ENCODE measurements at regions not wholly inside any gene's neighbourhood (a gene's known extent, or its start where the extent isn't known, plus 50 kb on each side); places are given as distances from the start of the nearest gene placed in this dataset.

DNA sequence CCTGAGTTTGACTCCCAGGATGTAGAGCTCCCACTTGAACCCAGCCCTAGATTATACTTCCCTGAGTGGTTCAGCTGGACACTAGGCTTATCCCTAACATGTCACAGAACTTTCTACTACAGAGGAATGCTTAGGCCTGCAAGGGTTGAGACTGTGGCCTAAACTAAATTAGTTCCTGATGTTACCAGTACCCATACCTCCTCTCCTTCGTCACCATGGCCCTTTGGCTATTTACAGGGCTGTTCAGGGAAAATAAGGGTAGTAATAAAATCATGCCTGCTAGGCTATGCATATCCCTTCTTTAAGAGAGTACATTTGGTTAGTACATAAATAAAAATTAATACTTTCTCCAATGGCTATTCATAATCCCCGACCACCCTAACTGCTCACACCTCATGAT lies 356.4 kb upstream of the RASGRP1 start:
- Mint-ChIP-seq H3K36me3 (ENCODE audit: low read depth) (no peaks in the 10 kb centered on the region), H3K4me3 (no peak overlapping the region), H3K27me3 (peaks cover 13% of the 10 kb centered on the region), H3K4me1 (ENCODE audit: low read depth) (no peaks in the 10 kb centered on the region), H3K9me3 (no peaks in the 10 kb centered on the region), H3K27ac (no peak overlapping the region)
- CTCF ChIA-PET, result no interaction called here
- Histone ChIP-seq H3K27me3 (ENCODE audit: control insufficient read depth in 1 of 2, insufficient read depth in 2 of 2, low read length in 2 of 2) (no peaks in the 10 kb centered on the region), H3K4me1 (ENCODE audit: insufficient read depth, low read length) (no peaks in the 10 kb centered on the region), H3K27ac (ENCODE audit: low read depth in 1 of 2, low read length in 2 of 2) (no peak overlapping the region), H3K9me3 (ENCODE audit: control insufficient read depth in 1 of 2, insufficient read depth in 1 of 2, low read length in 2 of 2) (no peaks in the 10 kb centered on the region), H3K36me3 (ENCODE audit: insufficient read depth, low read length) (no peaks in the 10 kb centered on the region), H3K4me3 (ENCODE audit: low read length) (no peak overlapping the region)
- ATAC-seq (ENCODE audit: poor library complexity) (no peak), DNase-seq (no peak)
- intact Hi-C loops (cut with DNase I, micrococcal nuclease), result no loop called here
- TF ChIP-seq, protein P1, sequence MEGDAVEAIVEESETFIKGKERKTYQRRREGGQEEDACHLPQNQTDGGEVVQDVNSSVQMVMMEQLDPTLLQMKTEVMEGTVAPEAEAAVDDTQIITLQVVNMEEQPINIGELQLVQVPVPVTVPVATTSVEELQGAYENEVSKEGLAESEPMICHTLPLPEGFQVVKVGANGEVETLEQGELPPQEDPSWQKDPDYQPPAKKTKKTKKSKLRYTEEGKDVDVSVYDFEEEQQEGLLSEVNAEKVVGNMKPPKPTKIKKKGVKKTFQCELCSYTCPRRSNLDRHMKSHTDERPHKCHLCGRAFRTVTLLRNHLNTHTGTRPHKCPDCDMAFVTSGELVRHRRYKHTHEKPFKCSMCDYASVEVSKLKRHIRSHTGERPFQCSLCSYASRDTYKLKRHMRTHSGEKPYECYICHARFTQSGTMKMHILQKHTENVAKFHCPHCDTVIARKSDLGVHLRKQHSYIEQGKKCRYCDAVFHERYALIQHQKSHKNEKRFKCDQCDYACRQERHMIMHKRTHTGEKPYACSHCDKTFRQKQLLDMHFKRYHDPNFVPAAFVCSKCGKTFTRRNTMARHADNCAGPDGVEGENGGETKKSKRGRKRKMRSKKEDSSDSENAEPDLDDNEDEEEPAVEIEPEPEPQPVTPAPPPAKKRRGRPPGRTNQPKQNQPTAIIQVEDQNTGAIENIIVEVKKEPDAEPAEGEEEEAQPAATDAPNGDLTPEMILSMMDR (IDR thresholded peaks at IDR 0.05), result no peak
- POLR2A ChIA-PET, result interaction anchor here (1.1 kb wide), 1 partner anchor 11 kb away, joined by 3 read pairs; no protein-coding TSS in a partner anchor

DNA sequence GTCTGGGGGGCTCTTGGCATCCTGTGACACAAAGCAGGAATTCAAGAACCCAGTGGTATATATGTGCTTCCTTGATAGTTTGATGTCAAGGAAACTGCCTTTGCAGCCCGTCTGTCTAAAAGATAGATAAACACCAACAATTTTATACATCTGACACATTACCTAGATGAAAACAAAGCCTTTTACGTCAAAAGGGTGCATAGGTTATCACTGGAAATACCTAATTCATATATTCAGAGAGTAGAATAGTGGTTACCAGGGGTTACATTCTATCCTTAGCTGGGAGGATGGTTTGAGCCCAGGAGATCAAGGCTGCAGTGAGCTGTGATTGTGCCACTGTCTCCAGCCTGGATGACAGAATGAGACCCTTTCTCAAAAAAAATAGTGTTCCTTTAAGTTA lies 356.9 kb upstream of the RASGRP1 start:
- ATAC-seq (ENCODE audit: poor library complexity) (no peak), DNase-seq (no peak)
- Mint-ChIP-seq H3K36me3 (ENCODE audit: low read depth) (no peaks in the 10 kb centered on the region), H3K9me3 (no peaks in the 10 kb centered on the region), H3K4me1 (ENCODE audit: low read depth) (no peaks in the 10 kb centered on the region), H3K27me3 (peaks cover 11% of the 10 kb centered on the region), H3K27ac (no peak overlapping the region), H3K4me3 (no peak overlapping the region)
- CTCF ChIA-PET, result no interaction called here
- Histone ChIP-seq H3K36me3 (ENCODE audit: insufficient read depth, low read length) (no peaks in the 10 kb centered on the region), H3K27ac (ENCODE audit: low read depth in 1 of 2, low read length in 2 of 2) (no peak overlapping the region), H3K27me3 (ENCODE audit: control insufficient read depth in 1 of 2, insufficient read depth in 2 of 2, low read length in 2 of 2) (no peaks in the 10 kb centered on the region), H3K4me3 (ENCODE audit: low read length) (no peak overlapping the region), H3K9me3 (ENCODE audit: control insufficient read depth in 1 of 2, insufficient read depth in 1 of 2, low read length in 2 of 2) (no peaks in the 10 kb centered on the region), H3K4me1 (ENCODE audit: insufficient read depth, low read length) (no peaks in the 10 kb centered on the region)
- intact Hi-C loops (cut with DNase I, micrococcal nuclease), result no loop called here
- TF ChIP-seq, protein P1 (IDR thresholded peaks at IDR 0.05), result no peak
- POLR2A ChIA-PET, result no interaction called here

DNA sequence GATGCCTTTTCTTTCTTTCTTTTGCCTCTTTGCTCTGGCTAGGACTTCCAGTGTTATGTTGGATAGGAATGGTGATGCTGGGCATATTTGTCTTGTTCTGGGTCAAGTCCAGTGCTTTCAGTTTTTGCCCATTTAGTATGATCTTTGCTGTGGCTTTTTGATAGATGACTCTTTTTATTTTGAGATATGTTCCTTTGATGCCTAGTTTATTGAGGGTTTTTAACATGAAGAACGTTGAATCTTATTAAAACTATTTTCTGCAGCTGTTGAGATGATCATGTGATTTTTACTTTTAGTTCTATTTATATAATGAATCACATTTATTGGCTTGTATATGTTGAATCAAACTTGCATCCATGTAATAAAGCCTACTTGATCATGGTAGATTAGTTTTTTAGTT lies 363.8 kb upstream of the RASGRP1 start:
- H3K9me3 Mint-ChIP-seq, result no peaks in the 10 kb centered on the region
- TF ChIP-seq, protein P1 (IDR thresholded peaks at IDR 0.05), result no peak
- POLR2A ChIA-PET, result no interaction called here

More for the DNA sequence above, 363.8 kb upstream of the RASGRP1 start:
- Histone ChIP-seq H3K4me1 (ENCODE audit: insufficient read depth, low read length) (no peaks in the 10 kb centered on the region), H3K36me3 (ENCODE audit: insufficient read depth, low read length) (no peaks in the 10 kb centered on the region), H3K9me3 (ENCODE audit: control insufficient read depth in 1 of 2, insufficient read depth in 1 of 2, low read length in 2 of 2) (no peaks in the 10 kb centered on the region), H3K27me3 (ENCODE audit: control insufficient read depth in 1 of 2, insufficient read depth in 2 of 2, low read length in 2 of 2) (no peaks in the 10 kb centered on the region), H3K27ac (ENCODE audit: low read depth in 1 of 2, low read length in 2 of 2) (no peak overlapping the region), H3K4me3 (ENCODE audit: low read length) (no peak overlapping the region)
- peaks cover 7% of the 10 kb centered on the region for H3K27me3 Mint-ChIP-seq
- no peak for DNase-seq
- CTCF ChIA-PET, result no interaction called here
- no peak for ATAC-seq (ENCODE audit: poor library complexity)
- no peaks in the 10 kb centered on the region for H3K36me3 Mint-ChIP-seq (ENCODE audit: low read depth)
- H3K4me1 Mint-ChIP-seq (ENCODE audit: low read depth), result no peaks in the 10 kb centered on the region
- no peak overlapping the region for H3K27ac Mint-ChIP-seq
- intact Hi-C loops (cut with DNase I, micrococcal nuclease), result no loop called here
- no peak overlapping the region for H3K4me3 Mint-ChIP-seq

All from CD4-positive, alpha-beta T cell (primary cell).